ENCODE measurements at regions not wholly inside any gene's neighbourhood (a gene's known extent, or its start where the extent isn't known, plus 50 kb on each side); places are given as distances from the start of the nearest gene placed in this dataset.

GRCh38 chr9:88892724-88893123 lies 98.5 kb upstream of the S1PR3 start:
- WGBS (ENCODE audit: insufficient coverage), result 75% methylated on average over 1 of the region's 4 CpGs
- Mint-ChIP-seq H3K27ac (peak overlapping the region in 1 of 7 donors; percentile 46), H3K27me3 (ENCODE audit: low read depth in 3 of 3) (peaks cover 33 to 45% (median 37%) of the 10 kb centered on the region in 3 donors)

GRCh38 chr9:88897081-88897480 lies 94.2 kb upstream of the S1PR3 start:
- Histone ChIP-seq H3K4me3 (replicated peaks in 1 of 3; ENCODE audit: low read depth in 2 of 3, low read length in 3 of 3) (no peak overlapping the region), H3K36me3 (replicated peaks in 1 of 2; ENCODE audit: control insufficient read depth in 1 of 2, insufficient read depth in 2 of 2, low read length in 2 of 2) (no peaks in the 10 kb centered on the region), H3K27ac (ENCODE audit: low read depth in 1 of 2, low read length in 2 of 2) (no peak overlapping the region), H3K9me3 (replicated peaks in 1 of 2; ENCODE audit: control insufficient read depth in 1 of 2, insufficient read depth in 1 of 2, low read length in 2 of 2) (no peaks in the 10 kb centered on the region), H3K4me1 (ENCODE audit: control insufficient read depth in 1 of 2, insufficient read depth in 2 of 2, low read length in 2 of 2) (no peaks in the 10 kb centered on the region), H3K9ac (ENCODE audit: insufficient read depth, low read length, poor library complexity, severe bottlenecking) (no peak overlapping the region), H4K20me1 (ENCODE audit: insufficient read depth, low read length) (no peaks in the 10 kb centered on the region), H2AFZ (ENCODE audit: insufficient read depth, low read depth, low read length, poor library complexity, severe bottlenecking) (no peak overlapping the region), H3K4me2 (replicated peaks; ENCODE audit: extremely low read depth, low read length, poor library complexity, severe bottlenecking) (no peak overlapping the region), H3K79me2 (ENCODE audit: insufficient read depth, low read length) (no peaks in the 10 kb centered on the region), H3K27me3 (ENCODE audit: control insufficient read depth in 2 of 2, insufficient read depth in 2 of 2, low read length in 2 of 2) (peaks cover 28 to 66% of the 10 kb centered on the region in 2 donors)
- no peak for TF ChIP-seq CTCF (IDR thresholded peaks at IDR 0.05)
- no peaks in the 10 kb centered on the region for H3K36me3 Mint-ChIP-seq
- H3K27me3 Mint-ChIP-seq (ENCODE audit: low read depth in 3 of 3), result peaks cover 26 to 55% (median 36%) of the 10 kb centered on the region in 3 donors
- no peak overlapping the region for H3K27ac Mint-ChIP-seq
- peaks cover 0 to 6% (median 0%) of the 10 kb centered on the region in 7 donors for H3K9me3 Mint-ChIP-seq
- intact Hi-C loops (cut with micrococcal nuclease), result loop anchor here in 1 of 2 donors (10.0 kb wide), 1 partner anchor 62 kb away; no protein-coding TSS in a partner anchor
- H3K4me1 Mint-ChIP-seq, result no peaks in the 10 kb centered on the region
- H3K4me3 Mint-ChIP-seq, result peak overlapping the region in 1 of 2 donors; percentile 8
- DNase-seq, result peak in 1 of 3 donors; percentile 41

More at GRCh38 chr9:88892724-88893123, 98.5 kb upstream of the S1PR3 start:
- H3K9me3 ChIP-seq (replicated peaks in 1 of 2; ENCODE audit: control insufficient read depth in 1 of 2, insufficient read depth in 1 of 2, low read length in 2 of 2), result peaks cover 0 to 3% of the 10 kb centered on the region in 2 donors
- Mint-ChIP-seq H3K9me3 (peaks cover 0 to 6% (median 2%) of the 10 kb centered on the region in 7 donors), H3K4me3 (peak overlapping the region in 1 of 2 donors; percentile 4), H3K36me3 (peaks cover 0 to under 1% of the 10 kb centered on the region in 2 donors), H3K4me1 (peaks cover 12% of the 10 kb centered on the region)
- peaks cover 5 to 7% of the 10 kb centered on the region in 2 donors for H3K4me1 ChIP-seq (ENCODE audit: control insufficient read depth in 1 of 2, insufficient read depth in 2 of 2, low read length in 2 of 2)
- no peak for DNase-seq
- H2AFZ ChIP-seq (ENCODE audit: insufficient read depth, low read depth, low read length, poor library complexity, severe bottlenecking), result no peak overlapping the region
- no peaks in the 10 kb centered on the region for H4K20me1 ChIP-seq (ENCODE audit: insufficient read depth, low read length)
- no peak for TF ChIP-seq CTCF (IDR thresholded peaks at IDR 0.05)
- peaks cover 19 to 48% of the 10 kb centered on the region in 2 donors for H3K27me3 ChIP-seq (ENCODE audit: control insufficient read depth in 2 of 2, insufficient read depth in 2 of 2, low read length in 2 of 2)
- intact Hi-C loops (cut with micrococcal nuclease), result loop anchor here in 1 of 2 donors (10.0 kb wide), 1 partner anchor 58 kb away; no protein-coding TSS in a partner anchor
- H3K4me3 ChIP-seq (replicated peaks in 1 of 3; ENCODE audit: low read depth in 2 of 3, low read length in 3 of 3), result no peak overlapping the region
- H3K4me2 ChIP-seq (replicated peaks; ENCODE audit: extremely low read depth, low read length, poor library complexity, severe bottlenecking), result no peak overlapping the region
- no peak overlapping the region for H3K27ac ChIP-seq (ENCODE audit: low read depth in 1 of 2, low read length in 2 of 2)
- no peak overlapping the region for H3K9ac ChIP-seq (ENCODE audit: insufficient read depth, low read length, poor library complexity, severe bottlenecking)
- no peaks in the 10 kb centered on the region for H3K79me2 ChIP-seq (ENCODE audit: insufficient read depth, low read length)
- H3K36me3 ChIP-seq (replicated peaks in 1 of 2; ENCODE audit: control insufficient read depth in 1 of 2, insufficient read depth in 2 of 2, low read length in 2 of 2), result no peaks in the 10 kb centered on the region

Data from CD14-positive monocyte (primary cell).